Astrocyte (in vitro differentiated cells and primary cell): ENCODE measurements at regions not wholly inside any gene's neighbourhood (a gene's known extent, or its start where the extent isn't known, plus 50 kb on each side); places are given as distances from the start of the nearest gene placed in this dataset.

Experiments
- CTCF ChIP-seq: IDR thresholded peaks from 2 replicates; pipeline ENCODE4 v1.5.1; 2011; ENCODE audit warnings: low read depth, mild to moderate bottlenecking, inconsistent platforms, low read length, moderate library complexity; ENCODE audit not compliant: insufficient read depth
- EZH2 ChIP-seq: IDR thresholded peaks from 2 replicates; pipeline ENCODE4 v1.6.1; 2012; ENCODE audit warnings: mild to moderate bottlenecking, low read length, inconsistent platforms; ENCODE audit not compliant: insufficient read depth

- TF ChIP-seq CTCF (no peak), EZH2 (no peak)
Measured at GRCh38 chrX:122770581-122770980, 413.5 kb upstream of the GRIA3 start.
